Fibroblast of pulmonary artery (primary cell): ENCODE measurements at regions not wholly inside any gene's neighbourhood (a gene's known extent, or its start where the extent isn't known, plus 50 kb on each side); places are given as distances from the start of the nearest gene placed in this dataset.

Source experiments
- DNase-seq: peaks from one replicate; pipeline ENCODE4 v3.0.0-alpha.2; 2010; ENCODE audit warnings: low read depth
- H3K4me3 ChIP-seq: replicated peaks from 2 replicates; pipeline ENCODE4 v1.5.1; 2011; ENCODE audit warnings: low read depth, mild to moderate bottlenecking, control low read depth, low read length, moderate library complexity
- CTCF ChIP-seq: IDR thresholded peaks from 2 replicates; pipeline ENCODE4 v1.5.1; 2011; ENCODE audit warnings: mild to moderate bottlenecking, control low read depth, low read length, inconsistent platforms; ENCODE audit errors: missing control alignments

DNA sequence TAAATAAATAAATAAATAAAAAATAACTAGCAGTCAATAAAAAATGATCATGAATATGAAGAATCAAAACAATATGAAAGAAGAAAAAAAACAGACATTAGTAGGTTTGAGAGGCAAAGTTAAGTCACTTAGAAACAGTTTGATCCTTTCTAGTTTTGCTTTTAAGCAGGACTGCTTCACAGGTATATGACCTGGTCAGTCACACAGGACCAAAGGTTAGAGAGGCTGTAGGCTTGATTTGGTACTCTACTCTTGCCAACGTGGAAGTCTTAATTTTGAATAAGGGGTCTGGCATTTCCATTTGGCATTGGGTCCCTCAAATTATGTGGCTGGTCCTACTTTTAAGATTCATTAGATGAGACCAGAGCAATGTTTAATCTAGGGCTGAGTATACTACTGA is 441.7 kb upstream of the NECTIN3 start:
- no peak for DNase-seq
- no peak for TF ChIP-seq CTCF

DNA sequence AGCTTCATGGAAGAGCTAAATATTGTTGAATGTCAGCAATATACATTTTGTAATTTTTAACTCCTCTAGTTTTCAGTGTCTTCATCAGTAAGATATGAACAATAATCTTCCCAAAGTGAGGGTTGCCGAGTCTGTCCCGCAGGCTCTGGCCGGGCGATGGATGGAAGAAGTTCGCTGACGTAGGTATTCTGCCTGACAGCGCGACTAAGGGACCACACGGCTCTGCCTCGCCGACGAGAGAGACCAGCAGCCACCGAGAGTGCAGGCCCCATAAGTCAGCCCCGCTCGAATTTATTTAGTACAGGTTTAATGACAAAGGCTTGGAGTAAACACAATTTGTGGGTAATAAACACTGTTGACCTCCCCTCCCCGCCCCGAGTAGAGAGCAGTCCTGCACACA is 427.4 kb upstream of the NECTIN3 start:
- H3K4me3 ChIP-seq = no peak overlapping the region
- DNase-seq = no peak
- no peak for TF ChIP-seq CTCF

More for the DNA sequence above, 441.7 kb upstream of the NECTIN3 start:
- no peak overlapping the region for H3K4me3 ChIP-seq

- DNase-seq = no peak
- H3K4me3 ChIP-seq = no peak overlapping the region
- TF ChIP-seq CTCF = no peak
Observed at GRCh38 chr3:110646055-110646454, 425.6 kb upstream of the NECTIN3 start.

DNA sequence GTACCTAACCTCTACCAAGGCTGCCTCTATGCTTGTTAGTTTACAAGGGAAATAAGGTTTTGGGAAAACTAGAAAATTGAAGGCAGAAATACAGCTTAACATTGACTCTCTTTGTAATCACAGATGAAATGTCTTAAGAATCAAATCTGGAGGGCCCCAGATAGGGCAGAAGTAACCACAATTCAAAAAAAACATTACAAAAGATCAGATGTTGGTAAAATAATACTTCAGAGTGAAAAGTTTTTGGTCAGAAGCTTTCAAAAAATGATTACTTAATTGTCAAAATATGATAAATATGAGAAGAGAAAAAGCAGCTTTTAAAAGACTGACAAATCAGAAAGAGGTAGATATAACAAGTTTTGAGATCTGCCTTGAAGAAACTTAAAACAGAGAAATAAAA is 425.1 kb upstream of the NECTIN3 start:
- no peak for TF ChIP-seq CTCF
- no peak overlapping the region for H3K4me3 ChIP-seq
- no peak for DNase-seq

GRCh38 chr3:110647586-110647985 is 424.0 kb upstream of the NECTIN3 start:
- no peak for TF ChIP-seq CTCF
- DNase-seq = no peak
- H3K4me3 ChIP-seq = no peak overlapping the region

DNA sequence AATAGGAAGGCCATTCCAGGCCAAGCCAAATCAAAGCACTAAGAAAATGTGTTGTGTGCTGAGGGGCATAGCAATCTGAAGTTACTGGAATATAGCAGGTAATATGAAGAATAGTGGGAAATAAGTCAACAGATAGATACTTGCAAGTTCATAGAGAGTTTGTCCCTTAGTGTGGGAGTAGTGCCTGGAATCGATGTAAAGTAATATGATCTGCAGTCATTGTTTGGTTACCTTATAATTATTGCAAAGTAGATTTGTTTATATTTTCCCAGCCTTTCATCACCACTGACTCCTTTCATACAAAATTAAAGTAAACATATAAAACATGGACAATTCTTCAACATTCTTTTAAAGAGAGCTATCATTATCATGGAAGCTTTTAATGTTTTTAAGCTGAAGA is 420.9 kb upstream of the NECTIN3 start:
- no peak for TF ChIP-seq CTCF
- DNase-seq = no peak

GRCh38 chr3:110654843-110655502 is 416.6 kb upstream of the NECTIN3 start:
- H3K4me3 ChIP-seq = no peak overlapping the region
- no peak for DNase-seq
- TF ChIP-seq CTCF = no peak

More for the DNA sequence above, 420.9 kb upstream of the NECTIN3 start:
- H3K4me3 ChIP-seq = no peak overlapping the region
